GM12878 (cell line): ENCODE measurements at regions not wholly inside any gene's neighbourhood (a gene's known extent, or its start where the extent isn't known, plus 50 kb on each side); places are given as distances from the start of the nearest gene placed in this dataset.

Experiments used
- ASH2L ChIP-seq: fragments of 300-600, 200-600 bp; sonication (generic); IDR thresholded peaks from 2 replicates; pipeline ENCODE4 v1.6.1; 2017; ENCODE audit warnings: low read depth, mild to moderate bottlenecking, borderline replicate concordance
- CTCF ChIP-seq, 3 experiments: IDR thresholded peaks in 2 of 3; conservative IDR thresholded peaks in 1 of 3; 2 replicates each; pipeline ENCODE4 v1.5.1; 2011; ENCODE audit warnings: low read depth in 3 of 3, low read length in 3 of 3, mild to moderate bottlenecking in 3 of 3, control low read depth in 2 of 3, moderate library complexity in 2 of 3, inconsistent platforms in 1 of 3, mixed read lengths in 1 of 3; ENCODE audit not compliant: control insufficient read depth in 2 of 3, insufficient read depth in 1 of 3; ENCODE audit errors: extremely low read depth in 1 of 3
- ESRRA ChIP-seq: IDR thresholded peaks from 2 replicates; pipeline ENCODE4 v1.6.1; 2012; ENCODE audit warnings: mild to moderate bottlenecking, low read length, improper control_type of control experiment
- MXI1 ChIP-seq: fragments of 150-350 bp; IDR thresholded peaks from 2 replicates; pipeline ENCODE4 v1.6.1; 2011; ENCODE audit warnings: low read depth, mild to moderate bottlenecking, inconsistent platforms, low read length, improper control_type of control experiment

GRCh38 chr4:66108898-66109297, 438.6 kb upstream of the EPHA5 start:
- TF ChIP-seq MXI1 (no peak), ASH2L (no peak), CTCF (IDR thresholded peaks at IDR 0.05 in 2 of 3, conservative IDR thresholded peaks at IDR 0.05 in 1 of 3; ENCODE audit: control insufficient read depth in 2 of 3, extremely low read depth in 1 of 3, insufficient read depth in 1 of 3, low read depth in 3 of 3, low read length in 3 of 3) (no peak), ESRRA (no peak)
